ENCODE measurements at regions not wholly inside any gene's neighbourhood (a gene's known extent, or its start where the extent isn't known, plus 50 kb on each side); places are given as distances from the start of the nearest gene placed in this dataset.
"Not testable (repeated sequence)": the region's sequence is repeated elsewhere in the genome, so short reads cannot be mapped to it uniquely, and the experiment has no call there.

DNA sequence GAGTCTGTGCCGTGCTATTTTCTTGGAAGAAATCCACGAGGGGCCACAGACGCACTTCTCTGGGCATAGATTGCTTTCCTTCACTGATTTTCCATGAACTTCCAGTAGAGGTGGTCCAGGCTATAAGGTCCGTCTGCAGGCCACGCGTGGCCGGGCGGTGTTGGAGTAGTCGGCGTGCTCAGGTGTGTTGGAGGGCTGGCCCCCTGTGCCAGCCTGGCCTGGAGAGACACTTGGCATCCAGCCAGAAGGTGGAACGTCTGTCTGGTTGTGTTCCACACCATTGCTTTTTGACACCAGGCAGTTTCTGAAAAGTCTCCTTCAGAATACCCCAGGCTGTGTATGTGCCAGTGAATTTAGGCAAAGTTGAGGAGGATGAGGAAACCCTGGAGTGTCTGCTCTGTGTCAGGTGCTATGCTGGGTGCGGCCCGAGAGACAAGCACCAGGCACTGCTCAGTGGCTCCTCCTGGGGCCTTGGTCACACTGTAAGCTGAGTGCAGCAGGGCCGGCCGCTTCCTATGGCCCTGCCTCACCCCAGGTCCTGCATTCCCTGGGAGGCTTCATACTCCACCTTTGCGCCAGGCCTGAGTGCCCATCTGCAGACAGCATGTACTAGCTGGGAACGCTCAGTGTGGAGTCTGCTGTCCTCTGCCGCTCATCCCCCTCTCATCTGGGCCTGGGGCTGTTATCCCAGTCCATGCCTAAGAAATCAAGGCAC lies 52.1 kb upstream of the TAMM41 start:
- DNase-seq (ENCODE audit: low spot score), result no peak

DNA sequence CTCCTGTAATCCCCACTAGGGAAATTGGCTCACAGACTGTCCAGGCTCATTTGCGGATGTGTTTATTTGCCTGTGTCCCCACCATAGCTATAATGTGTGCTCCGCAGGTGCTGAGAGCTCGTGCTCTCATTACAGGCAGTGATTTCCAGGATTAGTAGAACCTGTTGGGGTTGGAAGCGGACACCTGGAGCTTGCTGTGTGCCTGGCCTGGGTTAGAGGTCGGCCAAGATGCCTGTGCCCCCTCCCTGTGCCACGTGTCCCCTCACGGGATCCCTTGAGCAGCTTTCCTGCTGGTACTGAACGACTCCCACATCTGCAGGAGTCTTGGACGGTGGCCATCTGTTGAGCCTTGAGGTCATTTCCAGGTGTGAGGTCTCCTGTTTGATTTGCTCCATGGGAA lies 52.7 kb upstream of the TAMM41 start:
- not testable (repeated sequence) for DNase-seq (ENCODE audit: low spot score)

GRCh38 chr3:11899826-11900225 lies 53.1 kb upstream of the TAMM41 start:
- no peak for DNase-seq (ENCODE audit: low spot score)

DNA sequence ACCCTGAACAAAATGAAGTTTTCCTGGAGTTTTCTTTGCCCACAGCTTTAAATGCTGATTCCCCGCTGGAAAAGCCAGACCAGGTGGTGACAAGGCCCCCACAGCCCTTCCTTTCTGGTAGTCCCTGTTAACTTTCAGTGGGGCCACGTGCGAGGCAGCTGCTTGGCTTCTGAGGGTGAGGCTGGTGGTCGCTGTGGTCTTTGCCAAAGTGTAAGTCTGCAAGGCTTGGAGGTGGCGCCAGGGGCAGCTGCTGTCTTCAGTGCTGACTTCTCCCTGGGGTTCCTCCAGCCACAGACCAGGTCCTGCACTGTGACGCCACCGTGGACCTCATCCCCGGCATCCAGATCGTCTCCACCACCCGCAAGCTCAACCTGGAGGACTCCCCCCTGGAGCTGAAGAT lies 54.1 kb upstream of the TAMM41 start:
- no peak for DNase-seq (ENCODE audit: low spot score)

DNA sequence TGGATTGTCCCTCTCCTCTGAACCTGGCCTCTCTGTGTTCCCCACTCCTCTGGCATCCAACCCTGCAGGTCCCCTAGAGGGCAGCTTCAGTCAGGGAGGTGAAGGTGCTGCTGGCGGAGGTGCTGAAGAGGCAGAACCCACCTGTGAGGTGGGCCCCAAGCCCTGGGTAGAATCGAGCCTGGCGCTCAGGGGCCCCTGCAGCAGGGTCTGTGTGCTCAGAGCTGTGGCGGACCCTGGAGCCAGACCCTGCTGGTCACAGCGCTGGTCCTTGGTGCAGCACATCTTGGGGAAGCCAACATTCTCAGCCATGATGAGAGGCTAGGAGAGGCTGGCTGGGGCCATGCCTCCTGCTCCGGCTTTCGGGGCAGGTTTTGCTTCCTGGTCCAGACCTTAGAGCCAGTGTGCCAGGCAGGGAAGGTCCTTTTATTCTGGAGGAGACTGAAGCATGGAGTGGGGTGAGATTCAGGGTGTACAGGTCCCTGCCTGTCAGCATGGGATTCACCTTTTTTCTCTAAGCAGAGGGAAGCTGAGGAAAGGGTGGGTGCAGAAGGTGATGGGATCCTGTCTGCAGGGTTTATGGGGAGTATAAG lies 54.7 kb upstream of the TAMM41 start:
- DNase-seq (ENCODE audit: low spot score), result no peak

DNA sequence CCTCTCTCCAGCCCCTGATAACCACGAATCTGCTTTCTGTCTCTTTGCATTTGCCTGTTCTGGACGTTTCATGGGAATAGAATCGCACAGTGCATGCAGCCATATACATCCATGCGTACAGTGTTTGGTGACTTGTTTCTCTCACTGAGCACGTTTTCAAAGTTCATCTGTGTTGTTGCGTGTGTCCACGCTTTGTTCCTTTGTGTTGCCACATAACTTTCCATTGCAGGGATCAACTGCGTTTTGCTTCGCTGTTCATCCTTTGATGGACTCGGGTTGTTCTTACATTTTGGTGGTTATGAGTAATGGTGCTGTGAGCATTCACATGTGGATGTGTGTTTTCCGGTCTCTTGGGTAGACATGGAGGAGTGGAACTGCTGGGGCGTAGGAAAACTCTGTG lies 56.4 kb upstream of the TAMM41 start:
- DNase-seq (ENCODE audit: low spot score), result no peak

GRCh38 chr3:11903447-11903846 lies 56.8 kb upstream of the TAMM41 start:
- no peak for DNase-seq (ENCODE audit: low spot score)

GRCh38 chr3:11904157-11904556 lies 57.5 kb upstream of the TAMM41 start:
- DNase-seq (ENCODE audit: low spot score), result no peak

- no peak for DNase-seq (ENCODE audit: low spot score)
These were observed 59.7 kb upstream of the TAMM41 start for GRCh38 chr3:11906407-11906806.

DNA sequence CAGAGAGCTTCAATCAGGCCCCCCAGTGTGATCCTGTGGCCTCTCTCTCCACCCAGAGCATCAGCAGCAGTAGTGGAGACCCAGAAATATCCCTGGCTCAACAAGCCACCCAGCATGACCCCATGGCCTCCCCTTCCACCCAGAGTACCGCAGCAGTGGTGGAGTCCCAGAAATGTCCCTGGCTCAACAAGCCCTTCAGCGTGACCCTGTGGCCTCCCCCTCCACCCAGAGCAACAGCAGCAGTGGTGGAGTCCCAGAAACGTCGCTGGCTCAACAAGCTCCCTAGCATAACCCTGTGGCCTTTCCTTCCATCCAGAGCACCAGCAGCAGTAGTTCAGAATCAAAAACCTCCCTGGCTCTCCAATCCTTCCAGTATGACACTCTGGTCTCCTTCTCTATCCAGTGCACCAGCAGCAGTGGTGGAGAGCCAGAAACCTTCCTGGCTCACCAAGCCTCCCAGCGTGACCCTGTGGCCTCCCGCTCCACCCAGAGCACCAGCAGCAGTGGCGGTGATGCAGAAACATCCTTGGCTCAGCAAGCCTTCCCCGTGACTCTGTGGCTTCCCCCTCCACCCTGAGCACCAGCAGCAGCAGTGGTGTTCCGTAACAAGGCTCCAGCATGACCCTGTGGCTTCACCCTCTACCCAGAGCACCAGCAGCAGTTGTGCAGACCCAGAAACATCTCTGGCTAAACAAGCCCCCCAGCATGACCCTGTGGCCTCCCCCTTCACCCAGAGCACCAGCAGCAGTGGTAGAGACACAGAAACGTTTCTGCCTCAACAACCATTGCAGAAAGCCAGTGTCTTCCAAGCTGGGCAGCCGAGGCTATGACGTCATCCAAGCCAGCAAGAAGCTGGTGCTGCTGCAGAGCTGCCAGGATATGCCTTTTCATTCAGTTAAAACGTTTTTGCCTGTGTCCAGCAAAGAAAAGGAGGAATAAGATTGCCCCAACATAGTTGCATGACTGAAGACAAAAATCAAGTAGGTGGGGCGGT lies 61.3 kb upstream of the TAMM41 start:
- DNase-seq (ENCODE audit: low spot score), result no peak

DNA sequence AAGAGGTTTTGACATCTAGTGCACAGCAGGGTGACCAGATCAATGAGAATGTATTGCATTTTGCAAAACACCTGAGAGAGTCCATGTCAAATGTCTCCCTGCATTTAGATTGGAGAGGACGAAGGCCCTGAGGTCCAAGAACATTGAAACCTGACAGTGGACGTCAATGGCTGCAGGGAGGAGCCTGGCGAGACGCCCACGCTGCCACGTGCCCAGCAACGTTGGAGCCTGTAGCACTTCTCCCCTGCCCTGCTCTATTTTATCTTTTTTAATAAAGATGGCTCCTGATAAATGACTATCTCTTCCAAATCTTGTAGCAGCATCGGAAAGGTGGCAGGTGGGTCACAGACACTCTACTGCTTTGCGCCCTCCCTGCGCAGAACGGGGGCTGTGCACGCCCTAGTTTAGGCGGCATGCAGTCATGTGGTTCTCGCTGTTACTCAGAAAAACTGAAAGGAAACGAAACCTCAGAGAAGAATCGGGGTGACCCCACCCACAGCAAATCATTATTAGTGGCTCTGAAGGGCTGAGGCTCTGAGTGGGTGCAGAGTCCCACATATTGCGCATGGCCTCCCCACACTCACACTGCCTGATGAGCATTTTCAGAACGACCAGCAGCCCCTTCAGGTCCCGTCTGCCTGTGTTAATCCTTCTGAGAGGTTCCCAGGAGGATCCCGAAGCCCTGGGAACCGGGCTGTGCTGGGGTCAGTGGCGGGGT lies 62.5 kb upstream of the TAMM41 start:
- DNase-seq (ENCODE audit: low spot score), result no peak

GRCh38 chr3:11909726-11910125 lies 63.0 kb upstream of the TAMM41 start:
- DNase-seq (ENCODE audit: low spot score), result no peak

GRCh38 chr3:11910216-11910930 lies 63.7 kb upstream of the TAMM41 start:
- DNase-seq (ENCODE audit: low spot score), result not testable (repeated sequence)

DNA sequence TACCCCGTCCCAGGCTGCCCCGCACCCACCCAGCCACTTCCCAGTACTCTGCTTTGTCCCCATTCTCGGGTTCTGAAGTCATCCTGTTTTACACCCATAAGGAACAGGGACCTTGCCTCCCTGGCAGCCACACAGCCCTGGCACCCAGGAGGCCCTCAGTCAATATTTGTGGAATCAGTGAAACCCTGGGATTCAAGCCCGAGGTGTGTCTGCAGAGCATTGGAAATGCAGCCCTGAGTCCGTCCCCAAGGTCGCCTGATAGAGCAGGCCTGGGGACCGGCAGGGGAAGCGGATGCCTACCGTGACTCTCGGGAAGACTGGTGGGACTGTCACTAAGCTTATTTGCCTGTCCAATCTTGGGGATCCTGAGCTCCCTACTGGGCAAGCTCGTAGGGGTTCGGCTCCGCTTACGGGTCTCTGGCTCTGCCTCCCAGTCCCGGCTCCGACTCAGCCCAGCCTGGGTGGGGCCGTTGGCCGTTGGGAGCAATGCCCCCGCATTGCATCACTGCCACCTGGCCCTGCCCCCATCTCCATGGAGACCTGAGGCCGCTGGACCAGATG lies 64.4 kb upstream of the TAMM41 start:
- DNase-seq (ENCODE audit: low spot score), result no peak

GRCh38 chr3:11911887-11912286 lies 65.2 kb upstream of the TAMM41 start:
- DNase-seq (ENCODE audit: low spot score), result not testable (repeated sequence)

GRCh38 chr3:11913316-11913715 lies 66.6 kb upstream of the TAMM41 start:
- no peak for DNase-seq (ENCODE audit: low spot score)

GRCh38 chr3:11914041-11914440 lies 67.4 kb upstream of the TAMM41 start:
- no peak for DNase-seq (ENCODE audit: low spot score)

DNA sequence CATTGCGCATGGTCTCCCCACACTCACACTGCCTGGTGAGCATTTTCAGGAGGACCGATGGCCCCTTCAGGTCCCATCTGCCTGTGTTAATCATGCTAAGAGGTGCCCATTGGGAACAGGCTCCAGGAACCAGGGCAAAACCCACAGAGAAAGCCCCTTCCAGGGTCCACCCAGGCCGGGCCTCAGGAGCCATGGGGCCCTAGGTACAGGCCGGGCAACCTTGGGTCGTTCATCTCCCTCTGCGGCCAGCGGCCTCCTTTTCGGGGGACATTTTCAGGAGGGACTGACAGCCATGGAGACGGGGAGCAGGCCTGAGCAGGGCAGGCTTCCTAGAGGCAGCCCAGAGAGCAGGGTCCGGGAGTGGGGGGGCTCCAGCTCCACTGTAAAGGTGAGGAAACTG lies 68.0 kb upstream of the TAMM41 start:
- no peak for DNase-seq (ENCODE audit: low spot score)

GRCh38 chr3:11915621-11916424 lies 69.1 kb upstream of the TAMM41 start:
- DNase-seq (ENCODE audit: low spot score), result no peak

DNA sequence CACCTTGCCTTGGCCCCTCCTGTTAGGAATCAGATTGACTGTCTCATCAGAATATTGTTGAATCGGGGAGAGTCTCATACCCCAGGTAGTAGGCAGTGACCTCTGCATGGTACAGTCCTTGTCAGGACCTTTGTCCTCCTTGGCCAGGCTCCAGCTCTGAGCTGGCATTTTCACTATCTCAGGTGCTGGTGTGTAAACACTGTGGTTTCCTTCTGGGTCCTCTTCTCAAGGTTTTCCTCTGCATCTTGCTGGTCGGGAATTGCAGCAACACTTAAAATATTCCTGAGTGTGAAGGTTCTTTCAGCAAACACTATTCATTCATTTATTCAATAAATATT lies 69.7 kb upstream of the TAMM41 start:
- DNase-seq (ENCODE audit: low spot score), result not testable (repeated sequence)
